ENCODE measurements at regions not wholly inside any gene's neighbourhood (a gene's known extent, or its start where the extent isn't known, plus 50 kb on each side); places are given as distances from the start of the nearest gene placed in this dataset.

DNA sequence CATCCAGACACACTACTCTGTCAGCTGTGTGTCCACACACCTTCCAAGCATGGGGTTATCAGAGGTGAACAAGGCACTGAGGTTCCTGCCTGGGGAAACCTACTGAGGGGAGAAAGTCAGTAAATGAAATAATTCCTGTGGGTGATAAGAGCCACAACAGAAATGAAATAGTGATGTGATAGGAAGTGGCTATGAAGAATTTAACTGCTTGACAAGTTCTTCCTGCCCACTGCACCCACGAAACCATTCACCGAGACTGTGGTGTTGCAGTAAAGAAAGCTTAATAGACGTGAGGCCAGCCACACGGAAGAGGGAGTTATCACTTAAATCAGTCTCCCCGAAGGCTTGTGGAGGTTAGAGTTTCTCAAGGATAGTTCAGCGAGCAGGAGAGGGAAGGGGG lies 353.1 kb downstream of the UQCRFS1 start:
- Histone ChIP-seq H3K9me3 (ENCODE audit: control insufficient read depth, insufficient read depth, low read depth, low read length) (no peaks in the 10 kb centered on the region; the same call in 1 of the 2 replicates), H3K36me3 (ENCODE audit: control insufficient read depth in 2 of 2, insufficient read depth in 1 of 2, low read length in 2 of 2) (no peaks in the 10 kb centered on the region), H3K4me1 (ENCODE audit: control insufficient read depth, insufficient read depth, low read length) (peaks cover 47% of the 10 kb centered on the region), H3K27ac (ENCODE audit: extremely low read depth, low read depth, low read length) (no peak overlapping the region), H3K4me3 (ENCODE audit: low read depth, low read length) (no peak overlapping the region)
- TF ChIP-seq SP7 (tag by site-specific recombination; IDR thresholded peaks at IDR 0.05) (no peak), ZNF394 (tag by site-specific recombination; IDR thresholded peaks at IDR 0.05; ENCODE audit: borderline replicate concordance) (no peak), ZNF707 (tag by site-specific recombination; IDR thresholded peaks at IDR 0.05) (no peak), ZNF157 (tag by site-specific recombination; IDR thresholded peaks at IDR 0.05) (no peak), ZNF626 (tag by site-specific recombination; IDR thresholded peaks at IDR 0.05) (no peak), ZNF558 (tag by site-specific recombination; IDR thresholded peaks at IDR 0.05) (no peak), MZF1 (tag by site-specific recombination; IDR thresholded peaks at IDR 0.05; ENCODE audit: borderline replicate concordance) (no peak), ZNF266 (tag by site-specific recombination; IDR thresholded peaks at IDR 0.05; ENCODE audit: low read depth) (no peak)
- TF ChIP-seq, protein P1, sequence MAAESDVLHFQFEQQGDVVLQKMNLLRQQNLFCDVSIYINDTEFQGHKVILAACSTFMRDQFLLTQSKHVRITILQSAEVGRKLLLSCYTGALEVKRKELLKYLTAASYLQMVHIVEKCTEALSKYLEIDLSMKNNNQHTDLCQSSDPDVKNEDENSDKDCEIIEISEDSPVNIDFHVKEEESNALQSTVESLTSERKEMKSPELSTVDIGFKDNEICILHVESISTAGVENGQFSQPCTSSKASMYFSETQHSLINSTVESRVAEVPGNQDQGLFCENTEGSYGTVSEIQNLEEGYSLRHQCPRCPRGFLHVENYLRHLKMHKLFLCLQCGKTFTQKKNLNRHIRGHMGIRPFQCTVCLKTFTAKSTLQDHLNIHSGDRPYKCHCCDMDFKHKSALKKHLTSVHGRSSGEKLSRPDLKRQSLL (tag by site-specific recombination; IDR thresholded peaks at IDR 0.05), result no peak
- TF ChIP-seq, protein P2, sequence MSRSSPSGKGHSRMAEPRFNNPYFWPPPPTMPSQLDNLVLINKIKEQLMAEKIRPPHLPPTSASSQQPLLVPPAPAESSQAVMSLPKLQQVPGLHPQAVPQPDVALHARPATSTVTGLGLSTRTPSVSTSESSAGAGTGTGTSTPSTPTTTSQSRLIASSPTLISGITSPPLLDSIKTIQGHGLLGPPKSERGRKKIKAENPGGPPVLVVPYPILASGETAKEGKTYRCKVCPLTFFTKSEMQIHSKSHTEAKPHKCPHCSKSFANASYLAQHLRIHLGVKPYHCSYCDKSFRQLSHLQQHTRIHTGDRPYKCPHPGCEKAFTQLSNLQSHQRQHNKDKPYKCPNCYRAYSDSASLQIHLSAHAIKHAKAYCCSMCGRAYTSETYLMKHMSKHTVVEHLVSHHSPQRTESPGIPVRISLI (tag by site-specific recombination; IDR thresholded peaks at IDR 0.05), result no peak
- TF ChIP-seq, protein P3, sequence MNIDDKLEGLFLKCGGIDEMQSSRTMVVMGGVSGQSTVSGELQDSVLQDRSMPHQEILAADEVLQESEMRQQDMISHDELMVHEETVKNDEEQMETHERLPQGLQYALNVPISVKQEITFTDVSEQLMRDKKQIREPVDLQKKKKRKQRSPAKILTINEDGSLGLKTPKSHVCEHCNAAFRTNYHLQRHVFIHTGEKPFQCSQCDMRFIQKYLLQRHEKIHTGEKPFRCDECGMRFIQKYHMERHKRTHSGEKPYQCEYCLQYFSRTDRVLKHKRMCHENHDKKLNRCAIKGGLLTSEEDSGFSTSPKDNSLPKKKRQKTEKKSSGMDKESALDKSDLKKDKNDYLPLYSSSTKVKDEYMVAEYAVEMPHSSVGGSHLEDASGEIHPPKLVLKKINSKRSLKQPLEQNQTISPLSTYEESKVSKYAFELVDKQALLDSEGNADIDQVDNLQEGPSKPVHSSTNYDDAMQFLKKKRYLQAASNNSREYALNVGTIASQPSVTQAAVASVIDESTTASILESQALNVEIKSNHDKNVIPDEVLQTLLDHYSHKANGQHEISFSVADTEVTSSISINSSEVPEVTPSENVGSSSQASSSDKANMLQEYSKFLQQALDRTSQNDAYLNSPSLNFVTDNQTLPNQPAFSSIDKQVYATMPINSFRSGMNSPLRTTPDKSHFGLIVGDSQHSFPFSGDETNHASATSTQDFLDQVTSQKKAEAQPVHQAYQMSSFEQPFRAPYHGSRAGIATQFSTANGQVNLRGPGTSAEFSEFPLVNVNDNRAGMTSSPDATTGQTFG (tag by site-specific recombination; IDR thresholded peaks at IDR 0.05; ENCODE audit: borderline replicate concordance), result no peak
- CTCF ChIA-PET, result interaction anchor here (0.7 to 3.0 kb wide), 4 partner anchors 19 to 392 kb away, joined by 3 to 12 read pairs (median 4); no protein-coding TSS in a partner anchor
- POLR2A ChIA-PET, result no interaction called here

DNA sequence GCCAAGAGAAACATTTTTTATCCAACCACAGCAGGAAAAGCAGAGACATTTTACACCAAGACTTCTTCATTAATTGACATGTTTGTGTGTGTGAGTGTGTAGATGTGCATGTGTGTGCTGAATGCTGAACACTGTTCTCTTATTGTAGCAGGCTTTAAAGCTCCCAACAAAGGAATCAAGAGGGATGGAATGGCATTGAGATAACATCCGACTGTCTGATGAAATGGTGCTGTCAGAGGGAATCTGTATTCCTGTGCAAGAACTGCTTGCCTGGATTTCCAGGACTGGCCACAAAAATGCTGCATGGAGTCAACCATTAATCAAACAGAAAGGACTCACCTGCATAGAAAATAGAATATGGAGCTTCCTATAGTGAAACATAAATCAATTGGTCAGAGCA lies 354.0 kb downstream of the UQCRFS1 start:
- H3K4me3 ChIP-seq (ENCODE audit: low read depth, low read length), result no peak overlapping the region
- POLR2A ChIA-PET, result no interaction called here
- TF ChIP-seq ZBTB20 (tag by site-specific recombination; IDR thresholded peaks at IDR 0.05), result peak; percentile 47
- TF ChIP-seq ZNF292 (tag by site-specific recombination; IDR thresholded peaks at IDR 0.05; ENCODE audit: borderline replicate concordance, low read depth), result no peak
- H3K9me3 ChIP-seq (ENCODE audit: control insufficient read depth, insufficient read depth, low read depth, low read length), result peaks cover 5% of the 10 kb centered on the region; the same call in 1 of the 2 replicates
- peaks cover 38% of the 10 kb centered on the region for H3K4me1 ChIP-seq (ENCODE audit: control insufficient read depth, insufficient read depth, low read length)
- no peak overlapping the region for H3K27ac ChIP-seq (ENCODE audit: extremely low read depth, low read depth, low read length)
- no peaks in the 10 kb centered on the region for H3K36me3 ChIP-seq (ENCODE audit: control insufficient read depth in 2 of 2, insufficient read depth in 1 of 2, low read length in 2 of 2)
- CTCF ChIA-PET, result interaction anchor here (0.6 to 3.0 kb wide), 4 partner anchors 20 to 149 kb away, joined by 3 to 12 read pairs (median 6); no protein-coding TSS in a partner anchor

DNA sequence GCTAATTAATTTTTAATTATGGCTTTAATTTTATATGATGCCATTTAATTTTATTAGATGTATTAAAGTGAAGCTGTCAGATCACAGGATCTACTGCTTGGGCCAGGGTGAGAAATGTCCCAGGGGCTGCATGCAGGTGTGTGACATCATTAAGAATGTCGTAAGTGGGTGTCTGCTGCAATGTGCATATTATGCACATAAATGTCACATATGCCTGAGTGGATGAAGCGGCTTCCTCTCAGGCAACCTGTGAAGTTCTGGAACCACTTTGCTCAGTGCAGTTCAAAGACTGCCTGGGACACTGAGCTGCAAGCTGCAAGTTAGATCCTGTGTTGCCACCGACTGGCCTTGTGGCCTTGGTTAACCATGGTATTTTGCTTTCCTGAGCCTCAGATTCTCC lies 355.0 kb downstream of the UQCRFS1 start:
- Histone ChIP-seq H3K4me3 (ENCODE audit: low read depth, low read length) (no peak overlapping the region), H3K27ac (ENCODE audit: extremely low read depth, low read depth, low read length) (no peak overlapping the region), H3K36me3 (ENCODE audit: control insufficient read depth in 2 of 2, insufficient read depth in 1 of 2, low read length in 2 of 2) (no peaks in the 10 kb centered on the region), H3K4me1 (ENCODE audit: control insufficient read depth, insufficient read depth, low read length) (peaks cover 29% of the 10 kb centered on the region), H3K9me3 (ENCODE audit: control insufficient read depth, insufficient read depth, low read depth, low read length) (peaks cover 5% of the 10 kb centered on the region; the same call in 1 of the 2 replicates)
- ChIA-PET POLR2A (no interaction called here), CTCF (interaction anchor here (0.7 to 3.0 kb wide), 5 partner anchors 17 to 148 kb away, joined by 3 to 12 read pairs (median 4); no protein-coding TSS in a partner anchor)
- TF ChIP-seq, protein P4, sequence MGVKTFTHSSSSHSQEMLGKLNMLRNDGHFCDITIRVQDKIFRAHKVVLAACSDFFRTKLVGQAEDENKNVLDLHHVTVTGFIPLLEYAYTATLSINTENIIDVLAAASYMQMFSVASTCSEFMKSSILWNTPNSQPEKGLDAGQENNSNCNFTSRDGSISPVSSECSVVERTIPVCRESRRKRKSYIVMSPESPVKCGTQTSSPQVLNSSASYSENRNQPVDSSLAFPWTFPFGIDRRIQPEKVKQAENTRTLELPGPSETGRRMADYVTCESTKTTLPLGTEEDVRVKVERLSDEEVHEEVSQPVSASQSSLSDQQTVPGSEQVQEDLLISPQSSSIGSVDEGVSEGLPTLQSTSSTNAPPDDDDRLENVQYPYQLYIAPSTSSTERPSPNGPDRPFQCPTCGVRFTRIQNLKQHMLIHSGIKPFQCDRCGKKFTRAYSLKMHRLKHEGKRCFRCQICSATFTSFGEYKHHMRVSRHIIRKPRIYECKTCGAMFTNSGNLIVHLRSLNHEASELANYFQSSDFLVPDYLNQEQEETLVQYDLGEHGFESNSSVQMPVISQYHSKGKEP (tag by site-specific recombination; IDR thresholded peaks at IDR 0.05), result peak; percentile 54; the same call in 1 of the 2 replicates
- TF ChIP-seq, protein P5, sequence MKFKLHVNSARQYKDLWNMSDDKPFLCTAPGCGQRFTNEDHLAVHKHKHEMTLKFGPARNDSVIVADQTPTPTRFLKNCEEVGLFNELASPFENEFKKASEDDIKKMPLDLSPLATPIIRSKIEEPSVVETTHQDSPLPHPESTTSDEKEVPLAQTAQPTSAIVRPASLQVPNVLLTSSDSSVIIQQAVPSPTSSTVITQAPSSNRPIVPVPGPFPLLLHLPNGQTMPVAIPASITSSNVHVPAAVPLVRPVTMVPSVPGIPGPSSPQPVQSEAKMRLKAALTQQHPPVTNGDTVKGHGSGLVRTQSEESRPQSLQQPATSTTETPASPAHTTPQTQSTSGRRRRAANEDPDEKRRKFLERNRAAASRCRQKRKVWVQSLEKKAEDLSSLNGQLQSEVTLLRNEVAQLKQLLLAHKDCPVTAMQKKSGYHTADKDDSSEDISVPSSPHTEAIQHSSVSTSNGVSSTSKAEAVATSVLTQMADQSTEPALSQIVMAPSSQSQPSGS (tag by site-specific recombination; IDR thresholded peaks at IDR 0.05; ENCODE audit: low read depth), result peak; percentile 49; the same call in 1 of the 2 replicates
- TF ChIP-seq ZNF112 (tag by site-specific recombination; IDR thresholded peaks at IDR 0.05), result no peak
- no peak for TF ChIP-seq PRDM1 (tag by site-specific recombination; IDR thresholded peaks at IDR 0.05)
- TF ChIP-seq, protein P6, sequence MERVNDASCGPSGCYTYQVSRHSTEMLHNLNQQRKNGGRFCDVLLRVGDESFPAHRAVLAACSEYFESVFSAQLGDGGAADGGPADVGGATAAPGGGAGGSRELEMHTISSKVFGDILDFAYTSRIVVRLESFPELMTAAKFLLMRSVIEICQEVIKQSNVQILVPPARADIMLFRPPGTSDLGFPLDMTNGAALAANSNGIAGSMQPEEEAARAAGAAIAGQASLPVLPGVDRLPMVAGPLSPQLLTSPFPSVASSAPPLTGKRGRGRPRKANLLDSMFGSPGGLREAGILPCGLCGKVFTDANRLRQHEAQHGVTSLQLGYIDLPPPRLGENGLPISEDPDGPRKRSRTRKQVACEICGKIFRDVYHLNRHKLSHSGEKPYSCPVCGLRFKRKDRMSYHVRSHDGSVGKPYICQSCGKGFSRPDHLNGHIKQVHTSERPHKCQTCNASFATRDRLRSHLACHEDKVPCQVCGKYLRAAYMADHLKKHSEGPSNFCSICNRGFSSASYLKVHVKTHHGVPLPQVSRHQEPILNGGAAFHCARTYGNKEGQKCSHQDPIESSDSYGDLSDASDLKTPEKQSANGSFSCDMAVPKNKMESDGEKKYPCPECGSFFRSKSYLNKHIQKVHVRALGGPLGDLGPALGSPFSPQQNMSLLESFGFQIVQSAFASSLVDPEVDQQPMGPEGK (tag by site-specific recombination; IDR thresholded peaks at IDR 0.05), result no peak
- no peak for TF ChIP-seq ZNF768 (tag by site-specific recombination; IDR thresholded peaks at IDR 0.05)
- TF ChIP-seq ZNF701 (tag by site-specific recombination; IDR thresholded peaks at IDR 0.05), result no peak
- no peak for TF ChIP-seq KLF7 (tag by site-specific recombination; IDR thresholded peaks at IDR 0.05; ENCODE audit: borderline replicate concordance)
- TF ChIP-seq ZNF140 (tag by site-specific recombination; IDR thresholded peaks at IDR 0.05), result no peak
